ENCODE measurements at regions not wholly inside any gene's neighbourhood (a gene's known extent, or its start where the extent isn't known, plus 50 kb on each side); places are given as distances from the start of the nearest gene placed in this dataset.
A peak's percentile ranks its signal among the peaks of the same experiment; 100 is the strongest.
"Not testable (repeated sequence)": the region's sequence is repeated elsewhere in the genome, so short reads cannot be mapped to it uniquely, and the experiment has no call there.

DNA sequence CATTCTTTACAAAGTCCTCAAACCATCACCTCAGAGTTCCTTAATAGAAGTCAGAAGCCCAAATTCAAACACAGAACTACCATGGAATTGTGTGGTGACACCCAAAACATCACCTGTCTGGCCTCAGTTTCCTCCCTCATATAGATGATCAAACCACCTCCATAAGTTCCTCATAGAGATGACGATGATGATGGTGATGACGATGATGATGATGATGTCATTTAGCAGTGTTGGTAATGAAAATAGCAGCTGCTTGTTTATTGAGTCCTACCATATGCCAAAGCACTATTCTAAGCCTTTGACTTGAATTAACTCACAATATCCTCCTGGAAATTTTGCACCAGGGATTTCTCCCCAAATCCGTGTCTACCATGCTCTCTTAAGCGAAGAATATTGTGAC is 139.9 kb downstream of the PROX1 start:
- ATAC-seq, result no peak
- intact Hi-C loops (cut with DNase I, micrococcal nuclease), result loop anchor here in 1 of 2 donors (5.0 kb wide), 1 partner anchor 755 kb away; no protein-coding TSS in a partner anchor
- no peak for DNase-seq

GRCh38 chr1:214135886-214136285 is 145.1 kb upstream of the SMYD2 start:
- ATAC-seq (no peak), DNase-seq (no peak)
- intact Hi-C loops (cut with DNase I, micrococcal nuclease), result no loop called here

DNA sequence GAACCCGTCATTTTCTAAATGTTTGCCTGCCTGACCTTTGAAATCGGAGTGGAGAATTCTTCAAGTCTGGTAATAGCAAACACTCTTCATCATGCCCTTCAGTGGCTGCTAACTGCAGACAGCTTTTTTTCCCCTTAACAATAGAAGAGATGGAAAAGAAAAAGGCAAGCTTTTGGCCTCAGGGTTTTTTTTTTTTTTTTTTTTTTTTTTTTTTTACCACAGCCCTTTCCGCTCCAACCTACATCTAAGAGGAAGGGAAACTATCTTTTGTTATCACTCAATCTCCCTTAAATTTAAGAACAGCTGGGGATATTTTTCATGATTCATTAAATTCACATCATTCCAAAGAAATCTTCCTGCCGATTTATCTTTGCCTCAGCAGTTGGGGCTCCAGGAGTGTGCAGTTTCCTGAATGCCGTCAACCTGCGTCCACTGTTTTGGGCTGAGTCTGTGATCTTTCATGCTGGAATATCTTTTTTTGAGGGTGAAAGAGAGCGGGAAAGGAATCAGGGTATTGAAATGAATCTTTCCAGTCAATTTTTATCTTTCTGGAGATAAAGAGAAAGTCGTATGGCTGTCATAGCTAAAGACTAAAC is 144.5 kb upstream of the SMYD2 start:
- intact Hi-C loops (cut with DNase I, micrococcal nuclease), result no loop called here
- DNase-seq (no peak), ATAC-seq (no peak)

DNA sequence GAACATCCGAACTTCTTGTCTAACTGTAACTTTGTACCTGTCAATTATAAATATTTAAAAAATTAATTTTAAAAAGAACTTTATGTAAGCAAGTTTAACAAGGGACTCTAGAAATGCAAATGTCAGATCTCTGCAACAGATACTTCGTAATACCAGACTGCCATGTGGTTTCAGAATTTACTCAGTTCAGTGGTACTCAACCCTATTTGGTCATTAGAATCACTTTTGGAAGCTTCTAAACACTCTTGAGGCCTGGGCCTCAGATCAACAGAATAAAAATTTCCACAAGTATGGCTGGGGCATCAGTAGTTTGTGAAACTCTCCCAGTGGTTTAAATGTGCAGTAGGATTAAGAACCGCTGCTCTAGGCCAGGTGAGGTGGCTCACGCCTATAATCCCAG is 139.5 kb upstream of the SMYD2 start:
- intact Hi-C loops (cut with DNase I, micrococcal nuclease), result no loop called here
- no peak for DNase-seq
- ATAC-seq, result no peak

DNA sequence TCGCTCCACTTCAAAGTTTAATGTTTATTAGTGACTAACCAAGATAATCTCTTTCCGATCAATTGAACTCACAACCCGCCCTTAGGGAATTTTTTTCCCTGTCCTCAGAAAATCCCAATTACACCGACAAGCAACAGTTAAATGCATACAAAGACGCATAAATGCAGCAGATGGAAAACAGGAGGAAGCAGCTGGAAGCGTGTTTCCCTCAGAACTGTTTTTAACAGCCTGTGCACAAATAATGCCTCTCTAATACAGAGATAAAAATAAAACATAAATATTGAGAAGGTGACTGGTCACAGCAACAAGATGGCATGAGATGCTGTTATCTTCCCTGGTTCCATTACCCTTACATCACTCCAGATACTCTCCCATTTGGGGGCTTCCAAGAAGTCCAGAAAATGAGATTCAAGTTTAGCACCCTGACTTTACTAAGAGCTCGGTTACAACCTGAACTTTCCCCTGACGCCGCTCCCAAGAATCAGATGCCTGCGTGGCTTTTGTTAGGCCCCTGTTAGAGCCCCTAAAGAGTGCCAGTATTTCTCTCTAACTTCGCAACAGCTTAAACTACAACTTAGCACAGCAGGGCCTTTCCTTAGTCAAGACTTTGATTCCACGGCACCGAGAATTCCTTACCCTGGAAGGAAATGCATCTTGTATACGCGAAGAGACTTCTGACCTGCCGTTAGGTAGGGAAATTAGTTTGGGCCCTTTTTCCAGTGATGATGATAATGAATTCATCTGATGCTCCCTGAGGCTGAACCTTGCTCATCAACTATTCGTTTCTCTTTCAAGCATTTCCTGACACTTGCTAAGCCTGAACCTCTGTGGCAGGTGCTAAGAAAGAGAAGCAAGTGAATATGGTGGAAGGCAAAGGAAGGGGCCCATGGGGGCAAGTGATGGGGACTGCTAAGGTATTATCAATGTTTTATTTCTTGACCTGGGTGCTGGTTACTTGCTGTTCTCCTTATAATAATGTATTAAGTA is 137.7 kb upstream of the SMYD2 start:
- DNase-seq (no peak), ATAC-seq (no peak)
- intact Hi-C loops (cut with DNase I, micrococcal nuclease), result no loop called here

DNA sequence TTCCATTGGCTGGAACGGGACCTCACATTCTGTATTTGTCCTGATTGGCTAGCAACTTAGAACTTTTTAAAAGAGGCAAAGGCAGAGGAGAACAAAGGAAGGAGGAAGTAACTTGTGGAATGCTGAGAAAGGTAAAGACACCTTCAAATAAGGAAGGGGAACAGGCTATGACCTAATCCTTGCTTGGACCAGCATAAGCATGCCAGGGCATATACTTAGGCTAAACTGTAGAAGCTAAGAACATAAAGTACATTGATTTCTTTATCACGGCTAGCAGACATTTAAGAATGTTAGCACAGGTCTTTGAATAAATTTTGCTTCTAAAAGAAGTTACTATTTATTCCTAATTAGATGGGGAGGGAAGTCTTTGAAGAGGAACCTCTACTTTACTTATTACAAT is 136.4 kb upstream of the SMYD2 start:
- ATAC-seq; DNase-seq; intact Hi-C loops (cut with DNase I, micrococcal nuclease): not testable (repeated sequence)

DNA sequence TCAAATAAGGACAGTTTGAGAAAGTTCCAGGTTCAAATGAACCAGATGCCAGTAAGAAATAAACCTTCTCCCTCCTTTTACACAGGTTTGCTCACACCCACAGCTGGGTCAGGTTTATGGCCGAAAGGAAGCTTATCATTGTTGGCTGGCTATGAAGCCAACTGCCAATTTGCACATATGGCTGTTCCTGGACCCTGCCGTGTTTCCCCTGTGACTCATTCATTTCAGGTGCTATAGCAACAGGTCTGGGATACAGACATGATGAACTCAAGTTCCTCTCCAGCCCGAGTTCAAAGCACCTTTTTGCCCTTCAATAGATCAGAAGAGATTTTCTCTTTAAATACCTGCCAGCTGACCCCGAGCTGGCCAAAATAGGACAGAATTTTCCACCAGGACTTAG is 134.4 kb upstream of the SMYD2 start:
- DNase-seq (peak; percentile 20 to 60), ATAC-seq (peak; percentile 99)
- intact Hi-C loops (cut with DNase I, micrococcal nuclease), result no loop called here

DNA sequence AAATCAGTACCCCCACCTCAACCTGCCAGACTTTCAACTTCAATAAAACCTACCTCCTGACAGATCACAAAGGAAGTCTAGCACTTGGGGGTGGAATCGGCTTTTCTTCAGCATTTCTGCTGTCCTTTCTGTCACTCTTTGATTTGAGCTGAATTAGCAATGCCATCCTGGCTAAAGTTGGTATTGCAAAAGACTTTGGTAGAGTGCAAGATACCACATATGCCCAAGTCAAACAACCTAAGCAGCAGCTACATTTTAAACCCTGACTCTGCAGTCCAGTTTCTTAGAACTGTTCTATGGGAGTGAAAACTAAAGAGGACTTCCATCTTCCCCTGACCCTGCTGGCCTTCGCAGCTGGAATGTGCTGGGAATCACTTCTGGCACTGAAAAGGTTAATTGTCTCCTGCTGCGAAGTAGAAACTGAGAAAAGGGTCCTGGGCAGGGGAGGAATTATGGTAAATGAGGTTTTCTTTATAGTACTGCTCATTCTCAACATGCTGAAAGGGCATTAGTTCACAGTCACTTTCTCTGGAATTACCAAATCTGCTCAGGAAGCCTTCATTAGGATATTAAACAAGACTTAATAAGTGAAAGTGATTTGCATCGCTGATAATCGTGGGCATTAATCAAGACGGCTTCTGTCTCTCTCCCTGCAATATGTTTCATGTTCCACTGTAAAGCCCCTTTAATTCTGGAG is 126.2 kb upstream of the SMYD2 start:
- DNase-seq (no peak), ATAC-seq (no peak)
- intact Hi-C loops (cut with DNase I, micrococcal nuclease), result no loop called here

- intact Hi-C loops (cut with DNase I, micrococcal nuclease), result no loop called here
- ATAC-seq, result no peak
- no peak for DNase-seq
Measured at GRCh38 chr1:214155987-214156625, 124.9 kb upstream of the SMYD2 start.

GRCh38 chr1:214164173-214164572 is 116.8 kb upstream of the SMYD2 start:
- intact Hi-C loops (cut with DNase I, micrococcal nuclease), result no loop called here
- DNase-seq (no peak), ATAC-seq (no peak)

- DNase-seq (no peak), ATAC-seq (no peak)
- intact Hi-C loops (cut with DNase I, micrococcal nuclease), result no loop called here
Measured at GRCh38 chr1:214165850-214166374, 115.0 kb upstream of the SMYD2 start.

DNA sequence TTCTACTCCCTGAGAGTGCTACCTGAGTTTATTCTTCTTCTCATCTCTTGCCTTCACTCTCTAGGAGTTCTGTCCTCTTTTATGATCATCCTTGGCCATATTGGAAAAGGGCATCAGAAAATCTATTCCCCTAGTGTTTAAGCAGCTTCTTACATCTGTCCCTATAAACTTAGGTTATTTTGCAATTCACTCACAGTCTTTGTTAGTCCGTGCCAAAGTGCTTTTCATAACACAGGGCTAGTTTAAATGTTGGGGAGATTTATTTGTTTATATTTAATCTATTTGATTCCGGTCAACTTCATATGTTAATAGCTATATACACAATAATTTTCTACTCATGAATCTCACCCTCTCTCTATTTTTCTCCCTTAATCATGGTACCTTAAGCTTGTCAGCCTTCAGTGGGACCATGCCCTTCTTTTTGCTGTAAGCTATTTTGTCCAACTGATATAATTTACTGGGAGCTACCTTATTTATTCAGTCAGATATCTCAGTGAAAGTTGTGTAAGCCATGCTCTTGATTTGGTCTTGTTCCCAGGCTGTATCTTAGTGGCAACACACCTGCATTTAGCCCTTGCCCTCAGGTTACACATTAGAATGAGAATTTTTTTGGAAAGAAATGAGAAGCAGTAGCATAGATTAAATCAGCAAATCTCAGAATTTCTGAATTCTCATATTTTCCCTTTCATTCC is 106.3 kb upstream of the SMYD2 start:
- ATAC-seq (no peak), DNase-seq (no peak)
- intact Hi-C loops (cut with DNase I, micrococcal nuclease), result no loop called here

DNA sequence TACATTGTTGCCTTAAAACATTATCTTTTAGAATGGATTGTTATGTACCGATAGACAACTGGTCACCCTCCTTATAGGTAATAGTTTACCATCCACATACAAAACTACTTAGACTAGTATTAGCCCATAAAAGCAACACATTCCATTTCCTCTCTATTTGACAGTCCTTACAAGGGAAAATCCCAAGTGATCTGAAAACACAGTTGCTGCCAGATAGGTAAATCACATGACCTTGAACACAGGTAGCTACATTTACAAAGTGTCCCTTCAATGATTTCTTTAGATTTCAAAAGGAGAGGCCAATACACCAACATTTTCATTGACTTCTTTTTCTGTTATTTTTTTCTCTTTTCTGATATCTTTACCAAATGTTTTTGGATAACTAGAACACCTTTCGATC is 102.9 kb upstream of the SMYD2 start:
- intact Hi-C loops (cut with DNase I, micrococcal nuclease), result no loop called here
- ATAC-seq (no peak), DNase-seq (no peak)

DNA sequence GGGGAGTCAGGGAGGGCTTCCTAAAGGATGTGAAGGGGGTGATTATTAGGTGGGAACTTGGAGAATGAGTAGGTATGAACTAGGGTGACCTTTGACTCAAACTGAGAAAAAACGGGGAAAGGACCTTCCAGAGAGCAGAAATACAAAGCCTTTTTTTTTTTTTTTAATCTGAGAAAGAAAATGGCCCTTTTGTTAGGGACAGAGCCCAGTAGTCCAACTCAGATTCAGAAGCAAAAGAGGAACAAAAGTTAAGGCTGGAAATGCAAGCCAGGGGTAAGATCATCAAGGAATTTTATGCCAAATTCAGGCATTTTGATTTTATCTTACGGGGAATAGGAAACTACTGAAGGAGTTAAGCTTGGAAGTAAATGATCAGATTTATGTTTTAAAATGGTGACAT is 96.0 kb upstream of the SMYD2 start:
- no peak for DNase-seq
- intact Hi-C loops (cut with DNase I, micrococcal nuclease), result no loop called here
- no peak for ATAC-seq

GRCh38 chr1:214186103-214186824 is 94.7 kb upstream of the SMYD2 start:
- DNase-seq (no peak), ATAC-seq (no peak)
- intact Hi-C loops (cut with DNase I, micrococcal nuclease), result no loop called here

GRCh38 chr1:214187121-214187900 is 93.6 kb upstream of the SMYD2 start:
- intact Hi-C loops (cut with DNase I, micrococcal nuclease), result no loop called here
- ATAC-seq (no peak), DNase-seq (no peak)

DNA sequence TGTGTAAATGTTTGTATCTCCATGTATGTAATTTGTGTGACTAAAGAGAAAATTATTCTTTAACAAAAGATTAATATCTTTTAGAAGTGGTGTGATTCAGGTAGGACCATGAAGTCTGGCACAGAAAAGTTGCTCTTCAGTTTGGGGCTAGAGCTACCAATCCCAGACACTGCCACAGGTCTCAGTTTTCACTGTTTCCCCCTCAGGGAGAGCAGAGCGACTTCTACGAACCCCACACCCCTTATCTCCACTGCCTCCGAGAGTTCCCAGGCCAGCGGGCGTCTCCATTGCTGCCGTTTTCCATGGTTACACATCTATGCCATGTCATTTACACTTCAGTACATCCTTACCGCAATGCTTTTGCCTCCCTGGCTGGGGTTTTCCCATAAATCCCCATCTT is 93.0 kb upstream of the SMYD2 start:
- intact Hi-C loops (cut with DNase I, micrococcal nuclease), result no loop called here
- no peak for ATAC-seq

More for the DNA sequence above, 93.0 kb upstream of the SMYD2 start:
- DNase-seq, result no peak

Data from left colon (tissue), 2 donors.